ENCODE measurements at regions not wholly inside any gene's neighbourhood (a gene's known extent, or its start where the extent isn't known, plus 50 kb on each side); places are given as distances from the start of the nearest gene placed in this dataset.

- TF ChIP-seq CTCF (IDR thresholded peaks at IDR 0.05; ENCODE audit: low read depth, low read length) (no peak), EZH2phosphoT487 (IDR thresholded peaks at IDR 0.05; ENCODE audit: low read depth) (no peak)
These were observed 180.7 kb upstream of the EPHA4 start for GRCh38 chr2:221752781-221753180.
